ENCODE measurements at regions not wholly inside any gene's neighbourhood (a gene's known extent, or its start where the extent isn't known, plus 50 kb on each side); places are given as distances from the start of the nearest gene placed in this dataset.

- TF ChIP-seq REST (tag by site-specific recombination; IDR thresholded peaks at IDR 0.05) (no peak), ZNF302 (tag by site-specific recombination; IDR thresholded peaks at IDR 0.05; ENCODE audit: low read depth) (no peak), ATF2 (tag by site-specific recombination; IDR thresholded peaks at IDR 0.05; ENCODE audit: low read depth) (no peak), TRIM28 (IDR thresholded peaks at IDR 0.05; ENCODE audit: borderline replicate concordance, low read length) (peak; percentile 37; the same call in 1 of the 2 replicates), ZNF623 (tag by site-specific recombination; IDR thresholded peaks at IDR 0.05) (no peak), ZNF354C (tag by site-specific recombination; IDR thresholded peaks at IDR 0.05; ENCODE audit: borderline replicate concordance, low read depth) (no peak), ZNF248 (tag by site-specific recombination; IDR thresholded peaks at IDR 0.05) (no peak), ZNF585B (tag by site-specific recombination; IDR thresholded peaks at IDR 0.05) (no peak), ZNF175 (tag by site-specific recombination; IDR thresholded peaks at IDR 0.05) (no peak), REPIN1 (tag by site-specific recombination; IDR thresholded peaks at IDR 0.05; ENCODE audit: low read depth) (no peak), SP7 (tag by site-specific recombination; IDR thresholded peaks at IDR 0.05) (no peak), KLF17 (tag by site-specific recombination; IDR thresholded peaks at IDR 0.05) (no peak), ZNF624 (tag by site-specific recombination; IDR thresholded peaks at IDR 0.05) (no peak), SETDB1 (IDR thresholded peaks at IDR 0.05; ENCODE audit: insufficient read length, low read length) (no peak), ZNF274 (IDR thresholded peaks at IDR 0.05; ENCODE audit: low read length) (no peak), ZNF274 (tag by site-specific recombination; IDR thresholded peaks at IDR 0.05; ENCODE audit: borderline replicate concordance) (no peak), ZNF146 (tag by site-specific recombination; IDR thresholded peaks at IDR 0.05) (no peak)
These were observed 181.6 kb upstream of the LEF1 start (continued) for GRCh38 chr4:108350332-108350731.

- ChIA-PET POLR2A (no interaction called here), CTCF (no interaction called here)
- Histone ChIP-seq H3K9me3 (ENCODE audit: control insufficient read depth, insufficient read depth, low read depth, low read length) (no peaks in the 10 kb centered on the region), H3K4me1 (ENCODE audit: control insufficient read depth, insufficient read depth, low read length) (peaks cover 2% of the 10 kb centered on the region; the same call in 1 of the 2 replicates), H3K36me3 (ENCODE audit: control insufficient read depth in 2 of 2, insufficient read depth in 1 of 2, low read length in 2 of 2) (no peaks in the 10 kb centered on the region), H3K4me3 (ENCODE audit: low read depth, low read length) (no peak overlapping the region), H3K27ac (ENCODE audit: extremely low read depth, low read depth, low read length) (no peak overlapping the region)
- TF ChIP-seq BCL11A (tag by site-specific recombination; IDR thresholded peaks at IDR 0.05; ENCODE audit: low read depth) (no peak), ZNF433 (tag by site-specific recombination; IDR thresholded peaks at IDR 0.05; ENCODE audit: low read depth) (no peak), ZNF394 (tag by site-specific recombination; IDR thresholded peaks at IDR 0.05; ENCODE audit: borderline replicate concordance) (no peak), ZNF488 (tag by site-specific recombination; IDR thresholded peaks at IDR 0.05) (no peak), ZBTB49 (tag by site-specific recombination; IDR thresholded peaks at IDR 0.05; ENCODE audit: low read depth) (no peak), ZNF670 (tag by site-specific recombination; IDR thresholded peaks at IDR 0.05; ENCODE audit: low read depth) (no peak), PBX3 (CRISPR knock-in tag; IDR thresholded peaks at IDR 0.05) (no peak), PRDM1 (tag by site-specific recombination; IDR thresholded peaks at IDR 0.05) (no peak), ZNF146 (tag by site-specific recombination; IDR thresholded peaks at IDR 0.05) (no peak), ZNF19 (tag by site-specific recombination; IDR thresholded peaks at IDR 0.05; ENCODE audit: low read depth) (no peak), ZNF658 (tag by site-specific recombination; IDR thresholded peaks at IDR 0.05) (no peak), ZNF776 (tag by site-specific recombination; IDR thresholded peaks at IDR 0.05; ENCODE audit: borderline replicate concordance) (no peak)
These were observed 178.1 kb upstream of the LEF1 start for GRCh38 chr4:108346818-108347210.
